WTC11 (cell line): ENCODE measurements at regions not wholly inside any gene's neighbourhood (a gene's known extent, or its start where the extent isn't known, plus 50 kb on each side); places are given as distances from the start of the nearest gene placed in this dataset.

Source experiments
- ATAC-seq: fragments of 200-7000 bp; cut with Tn5 transposase; 2 replicates; pipeline ENCODE4 v1.10.0; 2021; ENCODE audit warnings: mild to moderate bottlenecking, moderate library complexity
- CTCF ChIA-PET: fragments of 300-600 bp; sonication (Branson Sonifier 250); formaldehyde crosslinking; loops from one replicate; lab custom pipeline; 2021; ENCODE audit warnings: antibody characterized with exemption; lab: Charles Lee
- POLR2A ChIA-PET: fragments of 350-600 bp; sonication (Branson Sonifier 250); formaldehyde crosslinking; loops from one replicate; lab custom pipeline; 2021; ENCODE audit warnings: antibody characterized with exemption; lab: Charles Lee
- DNase-seq: peaks from one replicate; pipeline ENCODE4 v3.0.0; 2021; ENCODE audit warnings: low spot score
- H3K27ac Mint-ChIP-seq: 2 replicates; pipeline ENCODE4 v1.8.0; 2021; ENCODE audit warnings: mixed read lengths
- H3K27me3 Mint-ChIP-seq: 2 replicates; pipeline ENCODE4 v1.8.0; 2021; ENCODE audit warnings: low read depth, mild to moderate bottlenecking, moderate library complexity, mixed read lengths
- H3K36me3 Mint-ChIP-seq: 2 replicates; pipeline ENCODE4 v1.8.0; 2021; ENCODE audit warnings: mixed read lengths
- H3K4me1 Mint-ChIP-seq: 2 replicates; pipeline ENCODE4 v1.8.0; 2022; ENCODE audit warnings: mixed read lengths
- H3K4me3 Mint-ChIP-seq: 2 replicates; pipeline ENCODE4 v1.8.0; 2021; ENCODE audit warnings: mild to moderate bottlenecking, moderate library complexity, mixed read lengths
- H3K9me3 Mint-ChIP-seq: 2 replicates; pipeline ENCODE4 v1.8.0; 2021; ENCODE audit warnings: mixed read lengths
- ATF2 ChIP-seq: sonication (generic); formaldehyde crosslinking; IDR thresholded peaks from 2 replicates; pipeline ENCODE4 v1.8.1; 2022; ENCODE audit warnings: low read depth, missing genetic modification reagents, borderline replicate concordance
- CBFB ChIP-seq: sonication (generic); formaldehyde crosslinking; IDR thresholded peaks from 2 replicates; pipeline ENCODE4 v1.8.1; 2022; ENCODE audit warnings: mild to moderate bottlenecking, low read depth, missing genetic modification reagents
- E2F4 ChIP-seq: sonication (generic); formaldehyde crosslinking; IDR thresholded peaks from 2 replicates; pipeline ENCODE4 v1.8.1; 2022; ENCODE audit warnings: low read depth, mild to moderate bottlenecking, moderate library complexity, missing genetic modification reagents, borderline replicate concordance
- EMX1 ChIP-seq: fragments of 250-450 bp; sonication (Bioruptor Pico); IDR thresholded peaks from 2 replicates; pipeline ENCODE4 v1.8.0; 2021; ENCODE audit warnings: mild to moderate bottlenecking
- GTF2I ChIP-seq: fragments of 250-450 bp; sonication (Bioruptor Pico); conservative IDR thresholded peaks from 2 replicates; pipeline ENCODE4 v1.4.0; 2021; ENCODE audit warnings: mild to moderate bottlenecking
- HMGA2 ChIP-seq: fragments of 250-450 bp; sonication (Bioruptor Pico); IDR thresholded peaks from 2 replicates; pipeline ENCODE4 v1.4.0; 2021; ENCODE audit warnings: mild to moderate bottlenecking, moderate library complexity
- IRF2 ChIP-seq: sonication (generic); formaldehyde crosslinking; IDR thresholded peaks from 2 replicates; pipeline ENCODE4 v1.8.0; 2022; ENCODE audit warnings: low read depth, missing genetic modification reagents, borderline replicate concordance
- KAT7 ChIP-seq: sonication (generic); formaldehyde crosslinking; IDR thresholded peaks from 2 replicates; pipeline ENCODE4 v1.8.1; 2023; ENCODE audit warnings: missing genetic modification reagents, mild to moderate bottlenecking, borderline replicate concordance
- NFYB ChIP-seq: sonication (generic); formaldehyde crosslinking; conservative IDR thresholded peaks from 2 replicates; pipeline ENCODE4 v1.8.0; 2022; ENCODE audit warnings: low read depth, missing genetic modification reagents
- NR1H2 ChIP-seq: sonication (generic); formaldehyde crosslinking; IDR thresholded peaks from 2 replicates; pipeline ENCODE4 v1.9.0; 2021; ENCODE audit warnings: mild to moderate bottlenecking, moderate library complexity, missing genetic modification reagents
- NR3C1 ChIP-seq: sonication (generic); formaldehyde crosslinking; conservative IDR thresholded peaks from 2 replicates; pipeline ENCODE4 v1.8.1; 2023; ENCODE audit warnings: low read depth, mild to moderate bottlenecking, missing genetic modification reagents
- RELA ChIP-seq: sonication (generic); formaldehyde crosslinking; IDR thresholded peaks from 2 replicates; pipeline ENCODE4 v1.8.1; 2022; ENCODE audit warnings: missing genetic modification reagents, mild to moderate bottlenecking, borderline replicate concordance
- RORB ChIP-seq: fragments of 250-450 bp; sonication (Bioruptor Pico); IDR thresholded peaks from 2 replicates; pipeline ENCODE4 v1.9.0; 2021; ENCODE audit warnings: mild to moderate bottlenecking
- SMAD3 ChIP-seq: sonication (generic); formaldehyde crosslinking; IDR thresholded peaks from 2 replicates; pipeline ENCODE4 v1.8.0; 2022; ENCODE audit warnings: missing genetic modification reagents, mild to moderate bottlenecking, borderline replicate concordance
- SMAD4 ChIP-seq: sonication (generic); formaldehyde crosslinking; IDR thresholded peaks from 2 replicates; pipeline ENCODE4 v1.8.0; 2022; ENCODE audit warnings: mild to moderate bottlenecking, missing genetic modification reagents
- SOX15 ChIP-seq: fragments of 250-450 bp; sonication (Bioruptor Pico); IDR thresholded peaks from 2 replicates; pipeline ENCODE4 v1.9.0; 2021; ENCODE audit warnings: mild to moderate bottlenecking
- USF1 ChIP-seq: sonication (generic); formaldehyde crosslinking; IDR thresholded peaks from 2 replicates; pipeline ENCODE4 v1.8.0; 2022; ENCODE audit warnings: mild to moderate bottlenecking, missing genetic modification reagents
- ZMAT4 ChIP-seq: fragments of 250-450 bp; sonication (Bioruptor Pico); IDR thresholded peaks from 2 replicates; pipeline ENCODE4 v1.9.0; 2021; ENCODE audit warnings: mild to moderate bottlenecking
- ZNF263 ChIP-seq: sonication (generic); formaldehyde crosslinking; IDR thresholded peaks from 2 replicates; pipeline ENCODE4 v1.8.1; 2022; ENCODE audit warnings: low read depth, mild to moderate bottlenecking, moderate library complexity, missing genetic modification reagents
- ZNF423 ChIP-seq: fragments of 250-450 bp; sonication (Bioruptor Pico); IDR thresholded peaks from 2 replicates; pipeline ENCODE4 v2.1.2; 2022; ENCODE audit warnings: mild to moderate bottlenecking, moderate library complexity
- ZNF512 ChIP-seq: sonication (generic); formaldehyde crosslinking; IDR thresholded peaks from 2 replicates; pipeline ENCODE4 v1.8.1; 2022; ENCODE audit warnings: missing genetic modification reagents, borderline replicate concordance
- ZNF532 ChIP-seq: fragments of 250-450 bp; sonication (Bioruptor Pico); IDR thresholded peaks from 2 replicates; pipeline ENCODE4 v1.9.0; 2021; ENCODE audit warnings: mild to moderate bottlenecking, borderline replicate concordance

GRCh38 chr2:39531220-39531777 lies 94.2 kb upstream of the MAP4K3 start:
- H3K27ac Mint-ChIP-seq: no peak overlapping the region
- no peak for DNase-seq
- POLR2A ChIA-PET: interaction anchor here (0.5 kb wide), 1 partner anchor 29 kb away, joined by 3 read pairs; no protein-coding TSS in a partner anchor
- TF ChIP-seq HMGA2: no peak
- no peak for TF ChIP-seq ZNF423 (CRISPR knock-in tag)
- no peak for TF ChIP-seq USF1 (CRISPR knock-in tag)
- no peak for TF ChIP-seq EMX1
- no peak for TF ChIP-seq ATF2
- TF ChIP-seq RORB (CRISPR knock-in tag): no peak
- no peak for TF ChIP-seq SMAD3
- TF ChIP-seq ZNF532: no peak
- no peak for TF ChIP-seq GTF2I (CRISPR knock-in tag)
- TF ChIP-seq SOX15 (CRISPR knock-in tag): no peak
- no peak for TF ChIP-seq NR1H2 (CRISPR knock-in tag)
- no peak for TF ChIP-seq E2F4 (CRISPR knock-in tag)
- TF ChIP-seq ZNF263 (CRISPR knock-in tag): no peak
- TF ChIP-seq, all 79 proteins: peak for 0
- ATAC-seq: no peak
- Mint-ChIP-seq H3K36me3 (peaks cover 8% of the 10 kb centered on the region), H3K27me3 (no peaks in the 10 kb centered on the region), H3K4me3 (no peak overlapping the region), H3K9me3 (peaks cover 8% of the 10 kb centered on the region), H3K4me1 (peaks cover 35% of the 10 kb centered on the region)
- CTCF ChIA-PET: no interaction called here

- DNase-seq (no peak), ATAC-seq (no peak)
- Mint-ChIP-seq H3K27ac (no peak overlapping the region), H3K9me3 (peaks cover 8% of the 10 kb centered on the region), H3K27me3 (no peaks in the 10 kb centered on the region), H3K36me3 (peaks cover 9% of the 10 kb centered on the region), H3K4me1 (peaks cover 35% of the 10 kb centered on the region), H3K4me3 (no peak overlapping the region)
- POLR2A ChIA-PET: interaction anchor here (0.5 kb wide), 1 partner anchor 166 kb away, joined by 3 read pairs; no protein-coding TSS in a partner anchor
- CTCF ChIA-PET: no interaction called here
- TF ChIP-seq E2F4 (CRISPR knock-in tag) (no peak), SMAD4 (CRISPR knock-in tag) (no peak), ZNF512 (no peak), SOX15 (CRISPR knock-in tag) (no peak), CBFB (CRISPR knock-in tag) (no peak), ZMAT4 (no peak), IRF2 (CRISPR knock-in tag) (no peak), KAT7 (CRISPR knock-in tag) (no peak), EMX1 (no peak), NFYB (CRISPR knock-in tag) (no peak), NR3C1 (CRISPR knock-in tag) (no peak), USF1 (CRISPR knock-in tag) (no peak), RELA (CRISPR knock-in tag) (no peak)
Observed at GRCh38 chr2:39532933-39533332, 95.8 kb upstream of the MAP4K3 start.
